SK-MEL-5 (cell line): ENCODE measurements at regions not wholly inside any gene's neighbourhood (a gene's known extent, or its start where the extent isn't known, plus 50 kb on each side); places are given as distances from the start of the nearest gene placed in this dataset.

Experiments
- DNase-seq: peaks from one replicate; pipeline ENCODE4 v3.0.0-alpha.2; 2016; ENCODE audit warnings: low read depth, low spot score
- in situ Hi-C: cut with HindIII; loops from 2 replicates; pipeline ENCODE4 v1.10.0; 2016; ENCODE audit warnings: low sequenced_read_pairs, high pct_unique_total_duplicates, low pct_unique_long_range_greater_than_20kb

- in situ Hi-C loops = no loop called here
- no peak for DNase-seq
These were observed 50.7 kb upstream of the ACOT11 start for GRCh38 chr1:54497338-54497737.

- no peak for DNase-seq
- in situ Hi-C loops = no loop called here
These were observed 52.1 kb upstream of the ACOT11 start for GRCh38 chr1:54495954-54496353.

GRCh38 chr1:54493608-54494007 is 54.4 kb upstream of the ACOT11 start:
- DNase-seq = no peak

GRCh38 chr1:54490361-54491248 is 57.4 kb upstream of the ACOT11 start:
- in situ Hi-C loops = no loop called here
- DNase-seq = no peak

More at GRCh38 chr1:54493608-54494007, 54.4 kb upstream of the ACOT11 start:
- in situ Hi-C loops = no loop called here

- in situ Hi-C loops = no loop called here
These were observed 58.3 kb upstream of the ACOT11 start for GRCh38 chr1:54489627-54490250.

GRCh38 chr1:54488779-54489626 is 59.0 kb upstream of the ACOT11 start:
- in situ Hi-C loops = no loop called here
- DNase-seq = peak; percentile 68

More at GRCh38 chr1:54489627-54490250, 58.3 kb upstream of the ACOT11 start:
- DNase-seq = no peak

- peak; percentile 82 for DNase-seq
- in situ Hi-C loops = no loop called here
These were observed 59.8 kb upstream of the ACOT11 start for GRCh38 chr1:54488065-54488750.

GRCh38 chr1:54487571-54488050 is 60.4 kb upstream of the ACOT11 start:
- DNase-seq = no peak
- in situ Hi-C loops = no loop called here

GRCh38 chr1:54486907-54487306 is 61.1 kb upstream of the ACOT11 start:
- DNase-seq = no peak

GRCh38 chr1:54485416-54485815 is 62.6 kb upstream of the ACOT11 start:
- in situ Hi-C loops = no loop called here
- no peak for DNase-seq

More at GRCh38 chr1:54486907-54487306, 61.1 kb upstream of the ACOT11 start:
- in situ Hi-C loops = no loop called here

GRCh38 chr1:54483875-54484437 is 64.1 kb upstream of the ACOT11 start:
- DNase-seq = no peak
- in situ Hi-C loops = no loop called here

- in situ Hi-C loops = no loop called here
- DNase-seq = no peak
These were observed 66.7 kb upstream of the ACOT11 start for GRCh38 chr1:54481201-54481884.

GRCh38 chr1:54480525-54480848 is 67.5 kb upstream of the ACOT11 start:
- in situ Hi-C loops = no loop called here
- no peak for DNase-seq

- DNase-seq = no peak
- in situ Hi-C loops = no loop called here
These were observed 68.0 kb upstream of the ACOT11 start for GRCh38 chr1:54479841-54480524.

GRCh38 chr1:54479251-54479650 is 68.8 kb upstream of the ACOT11 start:
- DNase-seq = no peak
- in situ Hi-C loops = no loop called here

GRCh38 chr1:54477153-54477561 is 70.9 kb upstream of the ACOT11 start:
- in situ Hi-C loops = no loop called here
- DNase-seq = no peak
